HFFc6 (cell line): ENCODE measurements at regions not wholly inside any gene's neighbourhood (a gene's known extent, or its start where the extent isn't known, plus 50 kb on each side); places are given as distances from the start of the nearest gene placed in this dataset.
A peak's percentile ranks its signal among the peaks of the same experiment; 100 is the strongest.

Experiments
- DNase-seq: peaks from one replicate; pipeline ENCODE4 v3.0.0-alpha.2; 2018
- H3K27ac Mint-ChIP-seq: 2 replicates; pipeline ENCODE4 v1.8.0; 2020; ENCODE audit warnings: mild to moderate bottlenecking, mixed read lengths
- H3K27me3 Mint-ChIP-seq: 2 replicates; pipeline ENCODE4 v1.8.0; 2021; ENCODE audit warnings: mild to moderate bottlenecking, moderate library complexity, mixed read lengths; ENCODE audit not compliant: insufficient read depth
- H3K36me3 Mint-ChIP-seq: 2 replicates; pipeline ENCODE4 v1.8.0; 2021; ENCODE audit warnings: low read depth, mixed read lengths
- H3K4me1 Mint-ChIP-seq: 2 replicates; pipeline ENCODE4 v1.8.0; 2020; ENCODE audit warnings: low read depth, mixed read lengths
- H3K4me3 Mint-ChIP-seq: 2 replicates; pipeline ENCODE4 v1.8.0; 2020; ENCODE audit warnings: mild to moderate bottlenecking, moderate library complexity, mixed read lengths
- H3K9me3 Mint-ChIP-seq: 2 replicates; pipeline ENCODE4 v1.8.0; 2020; ENCODE audit warnings: mild to moderate bottlenecking, mixed read lengths
- TF ChIP-seq, protein P1 (sequence below): fragments of 200-600 bp; sonication (generic); IDR thresholded peaks from 2 replicates; pipeline ENCODE4 v1.5.0; 2021; ENCODE audit warnings: antibody characterized with exemption, mild to moderate bottlenecking

DNA sequence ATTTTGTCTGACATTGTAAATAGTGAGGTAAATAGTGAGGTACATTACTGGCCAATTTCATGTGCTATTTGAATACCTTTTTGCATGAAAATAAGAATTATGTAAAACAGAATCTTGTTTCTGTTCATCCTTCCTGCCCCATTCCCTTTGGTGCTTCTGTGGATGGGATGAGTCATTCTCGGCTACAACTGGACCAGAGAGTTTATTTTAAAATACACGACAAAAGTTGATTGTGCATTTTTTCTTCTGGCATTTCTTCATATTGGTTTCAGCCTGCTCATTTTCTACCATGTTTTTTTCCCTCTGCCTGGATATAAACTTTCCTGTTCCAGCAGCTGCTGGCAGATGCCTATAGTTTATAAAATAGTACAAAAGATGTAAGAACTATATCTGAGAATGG, 107.5 kb downstream of the CYSLTR2 start:
- TF ChIP-seq, protein P1, sequence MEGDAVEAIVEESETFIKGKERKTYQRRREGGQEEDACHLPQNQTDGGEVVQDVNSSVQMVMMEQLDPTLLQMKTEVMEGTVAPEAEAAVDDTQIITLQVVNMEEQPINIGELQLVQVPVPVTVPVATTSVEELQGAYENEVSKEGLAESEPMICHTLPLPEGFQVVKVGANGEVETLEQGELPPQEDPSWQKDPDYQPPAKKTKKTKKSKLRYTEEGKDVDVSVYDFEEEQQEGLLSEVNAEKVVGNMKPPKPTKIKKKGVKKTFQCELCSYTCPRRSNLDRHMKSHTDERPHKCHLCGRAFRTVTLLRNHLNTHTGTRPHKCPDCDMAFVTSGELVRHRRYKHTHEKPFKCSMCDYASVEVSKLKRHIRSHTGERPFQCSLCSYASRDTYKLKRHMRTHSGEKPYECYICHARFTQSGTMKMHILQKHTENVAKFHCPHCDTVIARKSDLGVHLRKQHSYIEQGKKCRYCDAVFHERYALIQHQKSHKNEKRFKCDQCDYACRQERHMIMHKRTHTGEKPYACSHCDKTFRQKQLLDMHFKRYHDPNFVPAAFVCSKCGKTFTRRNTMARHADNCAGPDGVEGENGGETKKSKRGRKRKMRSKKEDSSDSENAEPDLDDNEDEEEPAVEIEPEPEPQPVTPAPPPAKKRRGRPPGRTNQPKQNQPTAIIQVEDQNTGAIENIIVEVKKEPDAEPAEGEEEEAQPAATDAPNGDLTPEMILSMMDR = no peak
- DNase-seq = no peak
- Mint-ChIP-seq H3K36me3 (peaks cover 11% of the 10 kb centered on the region; the same call in 1 of the 2 replicates), H3K4me1 (no peaks in the 10 kb centered on the region; the same call in 1 of the 2 replicates), H3K27me3 (peaks cover 25% of the 10 kb centered on the region), H3K27ac (no peak overlapping the region), H3K9me3 (peaks cover 28% of the 10 kb centered on the region), H3K4me3 (no peak overlapping the region)

DNA sequence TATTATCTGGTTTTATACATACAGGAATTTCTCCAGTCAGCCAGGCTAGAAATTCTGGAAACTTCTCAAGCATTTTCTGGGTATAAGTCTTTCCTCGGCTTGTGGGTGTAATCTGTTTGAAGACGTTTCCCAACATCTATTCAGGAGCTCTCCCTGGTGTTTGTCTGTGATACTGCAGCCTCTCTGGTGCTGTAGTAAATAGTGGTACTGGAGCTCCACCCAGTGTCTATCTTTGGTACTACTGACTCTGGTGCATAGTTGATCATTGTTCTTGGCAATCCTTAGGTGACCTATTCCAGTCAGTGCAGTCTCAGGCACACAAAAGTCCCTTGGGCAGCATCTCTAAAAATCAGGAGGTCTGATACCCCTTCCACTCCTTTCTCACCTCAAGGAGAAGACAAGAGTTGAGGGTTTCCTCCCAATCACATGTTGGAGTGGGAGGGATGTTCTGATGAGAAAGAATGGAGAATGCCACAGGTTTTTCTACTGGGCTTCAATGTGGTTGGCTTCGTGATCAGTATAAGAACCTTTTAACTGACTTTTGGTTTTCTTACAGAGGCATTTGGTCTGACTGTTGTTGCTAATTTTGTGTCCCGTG, 115.5 kb downstream of the CYSLTR2 start:
- Mint-ChIP-seq H3K27me3 (peaks cover 36% of the 10 kb centered on the region), H3K9me3 (peaks cover 25% of the 10 kb centered on the region), H3K27ac (no peak overlapping the region), H3K4me1 (peaks cover 17% of the 10 kb centered on the region), H3K36me3 (peaks cover 11% of the 10 kb centered on the region; the same call in 1 of the 2 replicates), H3K4me3 (no peak overlapping the region)
- DNase-seq = peak; percentile 86
- TF ChIP-seq, protein P1 = peak; percentile 99

DNA sequence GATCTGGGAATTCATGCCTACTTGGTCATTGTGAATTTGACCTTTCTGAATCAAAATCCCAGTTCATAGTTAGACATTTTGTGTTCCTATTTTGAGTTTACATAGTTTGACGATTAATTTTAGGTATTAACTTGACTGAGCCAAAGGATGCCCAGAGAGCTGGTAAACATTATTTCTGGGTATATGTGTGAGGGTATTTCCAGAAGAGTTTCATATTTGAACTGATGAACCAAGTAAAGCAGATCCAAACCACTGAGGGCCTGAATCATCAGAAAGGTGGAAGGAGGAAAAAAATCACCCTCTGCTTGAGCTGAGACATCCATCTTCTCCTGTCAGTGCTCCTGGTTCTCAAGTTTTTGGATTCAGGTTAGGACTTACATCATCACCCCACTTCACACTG, 116.6 kb downstream of the CYSLTR2 start:
- no peak for DNase-seq
- peaks cover 14% of the 10 kb centered on the region for H3K9me3 Mint-ChIP-seq
- no peak overlapping the region for H3K4me3 Mint-ChIP-seq
- H3K27me3 Mint-ChIP-seq = peaks cover 27% of the 10 kb centered on the region
- peaks cover 2% of the 10 kb centered on the region; the same call in 1 of the 2 replicates for H3K36me3 Mint-ChIP-seq
- TF ChIP-seq, protein P1 = no peak
- H3K27ac Mint-ChIP-seq = no peak overlapping the region
- peaks cover 29% of the 10 kb centered on the region for H3K4me1 Mint-ChIP-seq

DNA sequence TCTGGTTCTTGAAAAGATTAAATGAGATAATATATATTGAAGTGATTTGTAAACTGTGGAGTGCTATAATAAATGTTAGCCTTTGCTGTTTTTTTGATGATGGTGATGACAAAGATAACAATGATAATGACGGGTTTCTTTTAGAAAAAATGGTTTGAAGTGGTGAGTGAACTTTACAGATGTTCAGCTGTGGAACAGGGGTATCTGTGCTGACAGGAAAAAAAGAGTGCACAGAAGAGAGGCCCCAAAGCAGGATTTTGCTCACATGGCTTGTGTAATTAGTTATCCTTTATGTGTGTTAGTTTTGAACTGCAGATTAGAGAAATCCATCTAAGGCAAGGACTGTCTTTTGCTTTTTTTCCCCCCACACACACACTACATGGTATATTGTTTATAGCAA, 119.2 kb downstream of the CYSLTR2 start:
- no peaks in the 10 kb centered on the region for H3K9me3 Mint-ChIP-seq
- DNase-seq = no peak
- H3K36me3 Mint-ChIP-seq = no peaks in the 10 kb centered on the region
- TF ChIP-seq, protein P1 = no peak
- H3K4me3 Mint-ChIP-seq = no peak overlapping the region
- peaks cover 19% of the 10 kb centered on the region for H3K27me3 Mint-ChIP-seq
- peaks cover 46% of the 10 kb centered on the region for H3K4me1 Mint-ChIP-seq
- no peak overlapping the region for H3K27ac Mint-ChIP-seq

DNA sequence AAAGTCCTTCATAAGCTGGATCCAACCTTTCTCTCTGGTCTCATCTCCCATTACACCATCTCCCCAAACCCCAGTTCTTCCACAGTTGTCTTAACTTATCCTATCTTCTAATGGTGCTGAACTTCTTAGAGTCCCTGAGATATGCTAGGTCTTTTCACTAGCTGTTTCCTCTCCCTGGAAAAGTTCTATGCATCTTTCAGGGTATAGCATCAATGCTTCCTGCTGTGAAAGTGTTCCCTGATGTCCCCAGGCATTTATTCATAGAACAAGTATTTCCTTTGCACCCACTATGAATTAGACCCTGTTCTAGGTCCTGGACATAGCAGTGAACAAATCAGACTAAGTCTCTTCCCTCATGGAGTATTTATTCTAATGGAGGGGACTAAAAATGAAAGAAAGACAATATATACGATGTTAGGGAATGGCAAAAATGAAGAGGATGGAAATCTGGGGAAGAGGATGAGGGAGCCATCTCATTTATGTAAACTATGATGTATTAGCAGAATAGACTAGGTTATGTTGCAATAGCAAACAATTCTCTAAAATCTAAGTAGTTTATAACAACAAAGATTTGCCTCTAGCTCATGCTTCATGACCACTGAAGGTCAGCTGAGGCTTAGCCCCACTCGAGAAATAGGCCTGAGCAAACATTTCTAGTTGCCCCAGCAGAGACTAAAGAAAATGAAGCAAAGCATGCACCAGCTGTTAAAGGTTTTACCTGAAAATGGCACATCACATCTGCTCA, 120.0 kb downstream of the CYSLTR2 start:
- H3K27me3 Mint-ChIP-seq = peaks cover 13% of the 10 kb centered on the region
- TF ChIP-seq, protein P1 = no peak
- no peaks in the 10 kb centered on the region for H3K36me3 Mint-ChIP-seq
- DNase-seq = no peak
- H3K4me3 Mint-ChIP-seq = no peak overlapping the region
- no peak overlapping the region for H3K27ac Mint-ChIP-seq
- H3K9me3 Mint-ChIP-seq = no peaks in the 10 kb centered on the region; the same call in 1 of the 2 replicates
- peaks cover 44% of the 10 kb centered on the region for H3K4me1 Mint-ChIP-seq
